Left ventricle myocardium inferior (tissue), 1 donor: ENCODE measurements at regions not wholly inside any gene's neighbourhood (a gene's known extent, or its start where the extent isn't known, plus 50 kb on each side); places are given as distances from the start of the nearest gene placed in this dataset.

Experiments
- DNase-seq: peaks from one replicate; pipeline ENCODE4 v3.0.0-alpha.2; 2020
- H3K27ac ChIP-seq: fragments of 200-600 bp; replicated peaks from 2 replicates; pipeline ENCODE4 v1.8.0; 2021
- H3K27me3 ChIP-seq: fragments of 200-600 bp; 2 replicates; pipeline ENCODE4 v1.8.0; 2021; ENCODE audit warnings: low read depth
- H3K36me3 ChIP-seq: fragments of 200-600 bp; 2 replicates; pipeline ENCODE4 v1.8.0; 2021
- H3K4me1 ChIP-seq: fragments of 200-600 bp; 2 replicates; pipeline ENCODE4 v1.8.0; 2021
- H3K4me3 ChIP-seq: fragments of 200-600 bp; 2 replicates; pipeline ENCODE4 v1.8.0; 2021; ENCODE audit warnings: mild to moderate bottlenecking, moderate library complexity
- H3K9me3 ChIP-seq: fragments of 200-600 bp; replicated peaks from 2 replicates; pipeline ENCODE4 v1.8.0; 2021
- CTCF ChIP-seq: fragments of 200-600 bp; IDR thresholded peaks from 2 replicates; pipeline ENCODE4 v1.8.0; 2021; ENCODE audit warnings: antibody characterized with exemption, mild to moderate bottlenecking, borderline replicate concordance
- intact Hi-C: fragments of 100-400 bp; cut with micrococcal nuclease; formaldehyde crosslinking; loops from one replicate; pipeline ENCODE4 v1.11.0; 2022
- donor health status: DM: no; HTN: yes; CAD: no; lungs with severe emphysema.

DNA sequence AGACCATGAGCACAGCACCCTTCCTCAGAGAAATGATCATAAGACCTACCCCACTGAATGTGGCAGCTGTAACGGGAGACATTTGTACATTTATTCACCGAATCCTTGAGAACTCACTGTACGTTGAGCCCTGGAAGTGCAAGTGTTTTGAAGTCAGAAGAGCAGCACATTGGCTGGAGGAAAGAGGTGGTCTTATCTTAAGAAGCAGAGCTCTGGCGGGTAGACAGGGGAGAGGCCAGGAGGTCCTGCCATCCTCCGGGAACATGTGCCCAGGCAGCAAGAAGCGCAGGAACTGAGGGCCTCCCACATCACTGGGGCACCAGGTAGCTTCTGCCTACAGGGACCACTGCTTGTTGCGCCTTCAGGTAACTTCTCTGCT, 169.2 kb upstream of the IRF2BP2 start:
- H3K27ac ChIP-seq = no peak overlapping the region
- DNase-seq = no peak

GRCh38 chr1:234778221-234779159, 168.5 kb upstream of the IRF2BP2 start:
- no peak for DNase-seq
- H3K9me3 ChIP-seq = no peaks in the 10 kb centered on the region
- intact Hi-C loops = no loop called here
- no peak for TF ChIP-seq CTCF
- peaks cover 6% of the 10 kb centered on the region for H3K4me1 ChIP-seq
- no peaks in the 10 kb centered on the region for H3K36me3 ChIP-seq
- H3K27ac ChIP-seq = no peak overlapping the region
- peaks cover 53% of the 10 kb centered on the region for H3K27me3 ChIP-seq
- H3K4me3 ChIP-seq = no peak overlapping the region

More for the DNA sequence above, 169.2 kb upstream of the IRF2BP2 start:
- no peaks in the 10 kb centered on the region for H3K36me3 ChIP-seq
- intact Hi-C loops = no loop called here
- no peaks in the 10 kb centered on the region for H3K9me3 ChIP-seq
- H3K4me1 ChIP-seq = peaks cover 6% of the 10 kb centered on the region
- no peak overlapping the region for H3K4me3 ChIP-seq
- H3K27me3 ChIP-seq = peaks cover 53% of the 10 kb centered on the region
- no peak for TF ChIP-seq CTCF

DNA sequence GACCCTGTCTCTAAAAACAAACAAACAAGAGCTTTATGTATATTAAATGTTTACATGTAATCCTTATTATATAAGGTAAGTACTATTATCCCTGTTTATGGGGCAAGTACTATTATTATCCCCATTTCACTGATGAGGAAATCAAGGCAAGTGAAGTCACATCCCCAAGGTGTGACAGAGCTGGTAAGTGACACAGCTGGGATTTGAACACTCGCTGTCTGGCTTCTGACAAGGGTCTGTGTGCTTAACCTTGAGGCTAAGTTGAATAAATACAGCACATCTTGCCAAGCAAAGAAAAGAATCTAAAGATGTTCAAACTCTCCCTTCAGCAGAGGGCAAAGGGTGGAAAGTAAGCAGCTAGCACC, 167.9 kb upstream of the IRF2BP2 start:
- peaks cover 53% of the 10 kb centered on the region for H3K27me3 ChIP-seq
- H3K4me1 ChIP-seq = peaks cover 7% of the 10 kb centered on the region
- no peaks in the 10 kb centered on the region for H3K36me3 ChIP-seq
- no peak overlapping the region for H3K27ac ChIP-seq
- intact Hi-C loops = no loop called here
- no peak for DNase-seq
- no peak for TF ChIP-seq CTCF
- no peak overlapping the region for H3K4me3 ChIP-seq
- H3K9me3 ChIP-seq = no peaks in the 10 kb centered on the region

- no peak for TF ChIP-seq CTCF
- no peak overlapping the region for H3K27ac ChIP-seq
- peaks cover 53% of the 10 kb centered on the region for H3K27me3 ChIP-seq
- H3K9me3 ChIP-seq = no peaks in the 10 kb centered on the region
- no peak for DNase-seq
- no peak overlapping the region for H3K4me3 ChIP-seq
- H3K36me3 ChIP-seq = no peaks in the 10 kb centered on the region
- H3K4me1 ChIP-seq = peaks cover 13% of the 10 kb centered on the region
- intact Hi-C loops = no loop called here
Measured at GRCh38 chr1:234776876-234777855, 167.2 kb upstream of the IRF2BP2 start.

DNA sequence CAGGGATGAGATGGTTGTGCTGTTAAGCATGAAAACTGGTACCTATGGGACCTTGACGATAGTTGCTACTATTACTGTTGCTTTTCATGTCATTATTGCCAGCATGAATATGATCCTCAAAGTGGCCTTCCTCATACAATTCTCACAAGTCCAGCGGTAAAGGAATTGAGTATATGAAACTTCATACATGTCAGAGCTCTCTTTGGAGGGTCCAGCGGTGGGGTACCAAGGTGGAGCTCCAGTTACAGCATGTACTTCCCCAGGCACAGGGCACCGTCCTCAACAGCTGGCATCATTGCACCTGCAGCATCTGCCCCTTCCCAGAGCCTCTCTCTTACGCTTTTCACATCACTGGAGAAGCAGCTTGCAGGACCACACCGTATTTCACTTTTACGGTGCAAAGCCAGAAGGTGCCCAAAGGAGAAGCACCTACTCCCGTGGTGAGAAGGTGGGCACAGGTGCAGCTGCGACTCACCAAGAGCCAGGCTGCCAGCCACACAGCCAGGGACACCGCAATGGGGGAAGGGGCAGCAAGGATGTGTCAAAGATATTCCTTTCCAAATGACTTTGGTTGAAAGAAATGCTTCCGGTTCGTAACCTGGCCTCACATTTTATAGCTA, 166.4 kb upstream of the IRF2BP2 start:
- H3K27ac ChIP-seq = no peak overlapping the region
- no peak for DNase-seq
- no peaks in the 10 kb centered on the region for H3K9me3 ChIP-seq
- no peaks in the 10 kb centered on the region for H3K36me3 ChIP-seq
- H3K4me3 ChIP-seq = no peak overlapping the region
- peaks cover 18% of the 10 kb centered on the region for H3K4me1 ChIP-seq
- peaks cover 46% of the 10 kb centered on the region for H3K27me3 ChIP-seq
- TF ChIP-seq CTCF = no peak
- intact Hi-C loops = no loop called here
